WERI-Rb-1 (cell line): ENCODE measurements at regions not wholly inside any gene's neighbourhood (a gene's known extent, or its start where the extent isn't known, plus 50 kb on each side); places are given as distances from the start of the nearest gene placed in this dataset.

ENCODE experiments used
- DNase-seq: peaks from one replicate; pipeline ENCODE4 v3.0.0-alpha.2; 2020
- H3K27ac ChIP-seq: fragments of 250-450 bp; sonication (Bioruptor Pico); 2 replicates; pipeline ENCODE4 v1.5.1; 2020; ENCODE audit warnings: mild to moderate bottlenecking, moderate library complexity
- H3K27me3 ChIP-seq: fragments of 250-450 bp; sonication (Bioruptor Pico); 2 replicates; pipeline ENCODE4 v1.5.1; 2021; ENCODE audit warnings: mild to moderate bottlenecking, low read depth, moderate library complexity; ENCODE audit not compliant: insufficient read depth, severe bottlenecking
- H3K36me3 ChIP-seq: fragments of 250-450 bp; sonication (Bioruptor Pico); 2 replicates; pipeline ENCODE4 v1.5.1; 2020; ENCODE audit warnings: mild to moderate bottlenecking, moderate library complexity
- H3K4me3 ChIP-seq: 2 replicates; pipeline ENCODE4 v1.5.1; 2011; ENCODE audit warnings: low read depth, mild to moderate bottlenecking, control low read depth, low read length
- H3K9me3 ChIP-seq: fragments of 250-450 bp; sonication (Bioruptor Pico); 2 replicates; pipeline ENCODE4 v1.5.1; 2021; ENCODE audit warnings: mild to moderate bottlenecking, moderate library complexity; ENCODE audit not compliant: severe bottlenecking
- TF ChIP-seq, protein P1 (sequence below): IDR thresholded peaks from 2 replicates; pipeline ENCODE4 v1.5.1; 2011; ENCODE audit warnings: low read depth, mild to moderate bottlenecking, control low read depth, inconsistent platforms, low read length

DNA sequence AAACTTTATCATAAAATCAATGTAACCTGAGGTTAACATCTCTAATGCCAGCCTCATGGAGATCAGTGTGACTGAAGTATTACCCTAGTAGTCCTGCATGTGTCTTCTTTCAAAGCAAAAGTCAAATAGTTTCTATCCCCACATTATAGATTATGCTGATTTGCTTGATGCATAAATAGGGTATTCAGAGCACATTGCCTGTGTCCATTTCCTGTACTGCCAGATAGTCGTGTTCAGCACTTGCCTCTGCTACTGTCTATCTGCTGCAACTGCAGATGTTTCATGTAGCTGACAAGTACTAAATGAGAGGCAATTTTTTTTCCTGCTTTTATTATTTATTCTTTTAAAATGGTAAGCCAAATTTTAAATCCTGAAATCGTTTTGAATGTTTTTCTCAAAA lies 348.7 kb downstream of the CHRM3 start:
- TF ChIP-seq, protein P1, sequence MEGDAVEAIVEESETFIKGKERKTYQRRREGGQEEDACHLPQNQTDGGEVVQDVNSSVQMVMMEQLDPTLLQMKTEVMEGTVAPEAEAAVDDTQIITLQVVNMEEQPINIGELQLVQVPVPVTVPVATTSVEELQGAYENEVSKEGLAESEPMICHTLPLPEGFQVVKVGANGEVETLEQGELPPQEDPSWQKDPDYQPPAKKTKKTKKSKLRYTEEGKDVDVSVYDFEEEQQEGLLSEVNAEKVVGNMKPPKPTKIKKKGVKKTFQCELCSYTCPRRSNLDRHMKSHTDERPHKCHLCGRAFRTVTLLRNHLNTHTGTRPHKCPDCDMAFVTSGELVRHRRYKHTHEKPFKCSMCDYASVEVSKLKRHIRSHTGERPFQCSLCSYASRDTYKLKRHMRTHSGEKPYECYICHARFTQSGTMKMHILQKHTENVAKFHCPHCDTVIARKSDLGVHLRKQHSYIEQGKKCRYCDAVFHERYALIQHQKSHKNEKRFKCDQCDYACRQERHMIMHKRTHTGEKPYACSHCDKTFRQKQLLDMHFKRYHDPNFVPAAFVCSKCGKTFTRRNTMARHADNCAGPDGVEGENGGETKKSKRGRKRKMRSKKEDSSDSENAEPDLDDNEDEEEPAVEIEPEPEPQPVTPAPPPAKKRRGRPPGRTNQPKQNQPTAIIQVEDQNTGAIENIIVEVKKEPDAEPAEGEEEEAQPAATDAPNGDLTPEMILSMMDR: no peak
- Histone ChIP-seq H3K27ac (no peak overlapping the region), H3K9me3 (no peaks in the 10 kb centered on the region), H3K36me3 (no peaks in the 10 kb centered on the region), H3K4me3 (no peak overlapping the region), H3K27me3 (no peaks in the 10 kb centered on the region)
- DNase-seq: no peak

DNA sequence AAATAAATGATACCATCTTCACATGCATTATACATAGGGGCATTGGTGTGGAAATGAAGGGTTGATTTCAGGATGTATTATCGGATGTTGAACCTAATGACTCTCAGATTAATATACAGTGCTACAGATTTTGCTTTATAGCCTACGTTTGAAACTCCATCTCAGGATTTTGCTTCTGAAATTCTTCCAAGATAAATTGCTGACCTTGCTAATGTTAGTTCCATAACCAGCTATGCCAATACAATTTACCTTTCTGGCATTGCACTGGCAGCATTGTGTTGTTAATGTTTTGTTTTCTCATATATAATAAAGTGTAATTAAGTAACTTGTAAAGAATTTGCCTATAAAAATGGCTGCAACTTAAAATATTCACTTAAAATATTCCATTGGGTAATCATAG lies 350.1 kb downstream of the CHRM3 start:
- DNase-seq: no peak
- no peak overlapping the region for H3K4me3 ChIP-seq
- TF ChIP-seq, protein P1: no peak
- no peaks in the 10 kb centered on the region for H3K27me3 ChIP-seq
- no peaks in the 10 kb centered on the region for H3K36me3 ChIP-seq
- H3K9me3 ChIP-seq: no peaks in the 10 kb centered on the region
- H3K27ac ChIP-seq: no peak overlapping the region

DNA sequence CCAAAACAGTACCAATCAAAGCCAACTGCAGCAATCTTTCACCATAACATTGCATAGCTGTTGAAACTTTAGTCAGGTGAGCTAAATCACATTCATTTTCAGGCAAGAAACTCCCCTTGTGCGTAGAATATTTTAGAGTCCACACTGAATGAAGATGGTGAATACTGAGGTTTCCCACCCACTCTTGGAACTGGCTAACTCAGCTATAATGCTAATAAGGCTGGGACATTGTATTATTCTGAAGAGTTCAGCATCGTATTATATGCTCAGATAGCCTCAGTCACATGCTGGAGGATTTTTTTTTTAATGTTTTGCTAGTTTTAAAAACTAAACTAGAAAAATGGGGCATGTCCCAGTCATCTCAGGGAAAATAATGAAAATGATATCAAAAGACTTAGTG lies 352.3 kb upstream of the FMN2 start:
- TF ChIP-seq, protein P1: no peak
- H3K27me3 ChIP-seq: no peaks in the 10 kb centered on the region
- no peak overlapping the region for H3K27ac ChIP-seq
- H3K36me3 ChIP-seq: no peaks in the 10 kb centered on the region
- DNase-seq: no peak
- H3K4me3 ChIP-seq: no peak overlapping the region
- H3K9me3 ChIP-seq: no peaks in the 10 kb centered on the region

DNA sequence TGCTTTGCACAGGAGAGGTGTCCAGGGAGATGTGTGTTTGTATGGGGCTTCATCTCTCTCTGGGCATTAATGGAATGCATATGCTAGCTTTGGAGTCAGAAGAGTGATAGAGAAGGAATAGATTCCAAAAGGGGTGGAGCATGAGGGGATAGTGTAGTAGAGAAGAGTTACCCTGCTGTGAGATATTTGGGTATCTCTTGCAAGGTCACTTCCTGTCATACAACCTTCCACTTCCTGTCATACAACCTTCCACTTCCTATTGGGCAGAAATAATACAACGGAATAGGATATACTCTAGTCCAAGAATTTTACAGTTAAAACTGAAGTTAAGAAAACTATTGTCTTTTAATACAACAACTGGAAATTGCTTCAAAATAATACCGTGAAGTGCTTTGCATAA lies 351.8 kb upstream of the FMN2 start:
- TF ChIP-seq, protein P1: no peak
- no peaks in the 10 kb centered on the region for H3K9me3 ChIP-seq
- no peak for DNase-seq
- H3K27ac ChIP-seq: no peak overlapping the region
- H3K27me3 ChIP-seq: no peaks in the 10 kb centered on the region
- H3K4me3 ChIP-seq: no peak overlapping the region
- H3K36me3 ChIP-seq: no peaks in the 10 kb centered on the region

DNA sequence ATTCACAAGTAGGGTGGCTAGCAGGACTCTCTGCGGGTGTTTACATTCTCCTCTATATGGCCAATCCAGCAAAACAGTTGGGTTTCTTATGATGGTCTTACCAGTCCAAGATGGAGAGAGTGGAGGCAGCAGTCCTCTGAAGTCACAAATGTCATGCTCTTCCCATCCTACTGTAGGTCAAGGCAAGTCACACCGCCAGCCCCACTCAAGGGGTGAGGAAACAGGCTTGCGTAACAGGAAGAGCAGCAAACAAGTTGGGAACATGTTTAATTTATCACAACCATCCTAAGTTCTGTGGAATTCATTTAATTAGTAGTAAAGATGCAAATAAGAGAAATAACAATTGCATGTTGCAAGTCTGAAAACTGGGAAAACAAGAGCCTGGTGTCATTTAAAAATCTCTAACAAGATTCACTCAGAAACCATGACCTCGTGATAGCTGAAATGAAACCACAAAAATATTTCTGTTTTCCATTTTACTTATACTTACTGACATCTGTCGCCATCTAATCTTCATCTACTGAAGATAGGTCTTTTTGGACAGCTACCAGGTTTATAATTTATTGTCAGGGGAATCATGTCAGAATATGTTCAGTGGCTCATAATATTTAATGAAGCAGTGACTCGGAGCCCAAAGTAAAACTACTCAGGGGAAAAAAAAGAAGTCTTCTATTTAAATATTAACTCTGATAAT lies 349.1 kb upstream of the FMN2 start:
- no peak for DNase-seq
- no peak overlapping the region for H3K27ac ChIP-seq

DNA sequence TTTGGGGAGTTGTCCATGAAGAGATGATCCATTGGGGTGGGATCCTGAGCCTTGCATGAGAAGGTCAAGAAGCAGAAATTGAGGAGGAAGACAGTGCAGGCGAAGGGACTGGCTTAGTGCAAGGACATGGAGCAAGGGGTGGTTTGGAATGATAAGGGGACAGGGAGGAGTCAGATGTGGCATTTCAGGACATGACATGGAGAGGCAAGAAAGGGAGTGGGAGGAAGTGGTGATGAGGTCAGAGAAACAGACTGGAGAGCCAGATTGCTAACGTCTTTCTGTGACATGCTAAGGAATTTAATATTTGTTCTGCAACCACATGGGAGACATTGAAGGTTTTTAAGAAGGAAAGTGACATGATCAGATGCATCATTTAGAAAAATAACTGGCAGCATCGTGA lies 346.8 kb upstream of the FMN2 start:
- Histone ChIP-seq H3K9me3 (no peaks in the 10 kb centered on the region), H3K27ac (no peak overlapping the region), H3K4me3 (no peak overlapping the region), H3K27me3 (no peaks in the 10 kb centered on the region), H3K36me3 (no peaks in the 10 kb centered on the region)
- TF ChIP-seq, protein P1: no peak
- DNase-seq: no peak

More for the DNA sequence above, 349.1 kb upstream of the FMN2 start:
- Histone ChIP-seq H3K9me3 (no peaks in the 10 kb centered on the region), H3K4me3 (no peak overlapping the region), H3K36me3 (no peaks in the 10 kb centered on the region), H3K27me3 (no peaks in the 10 kb centered on the region)
- TF ChIP-seq, protein P1: no peak
